Upper lobe of right lung (tissue), 1 donor: ENCODE measurements at regions not wholly inside any gene's neighbourhood (a gene's known extent, or its start where the extent isn't known, plus 50 kb on each side); places are given as distances from the start of the nearest gene placed in this dataset.

Experiments used
- ATAC-seq: fragments of 200-7000 bp; cut with Tn5 transposase; one replicate; pipeline ENCODE4 v1.9.1; 2020; ENCODE audit warnings: mild to moderate bottlenecking, moderate library complexity
- DNase-seq: peaks from one replicate; pipeline ENCODE4 v3.0.0-alpha.2; 2020
- H3K27ac ChIP-seq: fragments of 200-600 bp; one replicate; pipeline ENCODE4 v1.8.0; 2022
- H3K27me3 ChIP-seq: fragments of 200-600 bp; one replicate; pipeline ENCODE4 v1.8.0; 2022; ENCODE audit warnings: mild to moderate bottlenecking
- H3K36me3 ChIP-seq: fragments of 200-600 bp; one replicate; pipeline ENCODE4 v1.8.0; 2022
- H3K4me1 ChIP-seq: fragments of 200-600 bp; one replicate; pipeline ENCODE4 v1.8.0; 2022
- H3K4me3 ChIP-seq: fragments of 200-600 bp; one replicate; pipeline ENCODE4 v1.8.0; 2022; ENCODE audit warnings: mild to moderate bottlenecking
- H3K9me3 ChIP-seq: fragments of 200-600 bp; one replicate; pipeline ENCODE4 v1.8.0; 2022
- CTCF ChIP-seq: fragments of 200-600 bp; IDR thresholded peaks from one replicate; pipeline ENCODE4 v1.8.0; 2022; ENCODE audit warnings: antibody characterized with exemption
- intact Hi-C: fragments of 100-400 bp; cut with DNase I; formaldehyde crosslinking; loops from one replicate; pipeline ENCODE4 v1.11.0; 2022
- donor health status: DM: no; HTN: yes; CAD: no; lungs with severe emphysema.

- Histone ChIP-seq H3K4me1 (no peaks in the 10 kb centered on the region), H3K36me3 (no peaks in the 10 kb centered on the region), H3K27me3 (no peaks in the 10 kb centered on the region), H3K27ac (no peak overlapping the region), H3K9me3 (no peaks in the 10 kb centered on the region), H3K4me3 (no peak overlapping the region)
- ATAC-seq (no peak), DNase-seq (no peak)
- intact Hi-C loops: no loop called here
- no peak for TF ChIP-seq CTCF
These were observed 143.0 kb upstream of the BMPER start for GRCh38 chr7:33762151-33762910.

DNA sequence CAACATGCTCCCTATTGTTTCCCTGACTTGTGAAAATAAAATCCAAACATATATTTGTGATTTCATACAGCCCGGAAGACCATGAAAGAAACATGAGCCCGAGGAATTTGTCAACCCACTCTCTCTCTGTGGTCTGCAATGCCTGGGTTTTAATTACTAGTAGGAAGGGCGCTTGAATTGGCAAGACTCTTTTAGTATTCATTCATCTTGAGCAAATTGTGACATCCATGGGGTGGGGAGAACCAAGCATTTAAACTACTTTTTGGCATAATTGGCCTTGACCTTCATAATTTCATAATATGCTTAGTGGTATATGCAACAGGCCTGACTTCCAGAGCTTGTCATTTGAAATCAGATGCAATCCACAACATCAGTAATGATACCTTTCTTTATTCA is 142.4 kb upstream of the BMPER start:
- H3K27me3 ChIP-seq: no peaks in the 10 kb centered on the region
- no peaks in the 10 kb centered on the region for H3K9me3 ChIP-seq
- H3K4me3 ChIP-seq: no peak overlapping the region
- H3K4me1 ChIP-seq: no peaks in the 10 kb centered on the region
- intact Hi-C loops: no loop called here
- no peak overlapping the region for H3K27ac ChIP-seq
- no peaks in the 10 kb centered on the region for H3K36me3 ChIP-seq
- no peak for DNase-seq
- ATAC-seq: no peak
- TF ChIP-seq CTCF: no peak

DNA sequence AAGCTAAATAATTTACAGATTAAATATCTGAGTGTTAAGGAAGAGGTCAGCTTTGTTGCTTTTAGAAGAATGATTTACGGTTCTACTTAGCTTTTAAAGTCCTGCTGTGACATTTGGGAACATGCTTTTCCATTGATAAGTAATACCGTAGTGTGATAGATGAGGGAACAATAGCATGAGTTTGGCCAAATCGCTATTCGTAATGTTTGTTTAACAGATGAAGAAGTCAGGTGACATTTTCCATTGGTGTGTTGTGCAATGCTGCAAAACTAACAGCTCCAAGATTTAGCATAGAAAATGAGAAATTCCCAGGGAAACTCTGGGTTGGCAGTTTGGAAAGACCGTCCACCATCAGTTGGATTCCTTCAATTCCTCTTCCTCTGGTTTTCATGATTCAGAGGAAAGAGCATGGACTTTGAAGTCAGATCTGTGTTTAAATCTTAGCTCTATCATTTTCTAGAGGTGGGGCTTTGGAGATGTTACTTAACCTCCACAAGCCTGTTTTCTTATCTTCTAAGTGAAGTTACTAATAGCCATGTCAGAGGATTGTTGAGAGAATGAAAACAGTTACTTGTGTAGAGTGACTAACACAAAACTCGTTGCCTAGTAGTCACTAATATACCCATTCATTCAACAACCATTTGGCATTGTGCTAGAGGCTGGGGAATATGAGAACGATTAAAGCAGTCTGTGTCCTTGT is 140.4 kb upstream of the BMPER start:
- Histone ChIP-seq H3K27me3 (no peaks in the 10 kb centered on the region), H3K4me3 (no peak overlapping the region), H3K9me3 (no peaks in the 10 kb centered on the region), H3K27ac (no peak overlapping the region), H3K4me1 (no peaks in the 10 kb centered on the region), H3K36me3 (no peaks in the 10 kb centered on the region)
- DNase-seq: no peak
- intact Hi-C loops: no loop called here
- TF ChIP-seq CTCF: no peak
- no peak for ATAC-seq

GRCh38 chr7:33766405-33766804 is 138.9 kb upstream of the BMPER start:
- Histone ChIP-seq H3K27me3 (no peaks in the 10 kb centered on the region), H3K4me1 (no peaks in the 10 kb centered on the region), H3K27ac (no peak overlapping the region), H3K36me3 (no peaks in the 10 kb centered on the region), H3K4me3 (no peak overlapping the region), H3K9me3 (no peaks in the 10 kb centered on the region)
- intact Hi-C loops: no loop called here
- DNase-seq: no peak
- ATAC-seq: no peak
- TF ChIP-seq CTCF: no peak

DNA sequence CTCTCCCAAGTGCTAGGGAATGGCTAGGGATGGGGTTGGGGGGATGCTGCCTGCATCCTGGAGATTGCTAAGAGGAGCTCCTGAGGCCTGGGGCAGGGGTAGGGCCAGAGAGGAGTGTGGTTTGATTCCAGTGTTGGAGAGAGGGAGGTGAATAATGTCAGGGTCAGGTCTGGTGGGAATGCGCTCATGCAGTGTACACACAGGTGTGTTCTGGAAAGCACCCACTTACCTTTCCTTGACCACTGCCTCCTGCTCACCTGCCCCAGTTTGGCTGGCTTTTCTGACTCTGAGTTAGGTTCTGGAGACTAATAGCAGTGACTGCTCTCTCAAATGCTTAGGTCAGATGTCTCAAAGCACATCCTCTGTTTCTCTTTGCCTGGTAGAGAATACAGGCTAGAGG is 135.4 kb upstream of the BMPER start:
- DNase-seq: no peak

More for the DNA sequence above, 135.4 kb upstream of the BMPER start:
- H3K36me3 ChIP-seq: no peaks in the 10 kb centered on the region
- no peak overlapping the region for H3K27ac ChIP-seq
- peak; percentile 47 for ATAC-seq
- no peak for TF ChIP-seq CTCF
- intact Hi-C loops: no loop called here
- no peaks in the 10 kb centered on the region for H3K27me3 ChIP-seq
- no peaks in the 10 kb centered on the region for H3K4me1 ChIP-seq
- H3K4me3 ChIP-seq: no peak overlapping the region
- H3K9me3 ChIP-seq: no peaks in the 10 kb centered on the region
